ENCODE measurements at regions not wholly inside any gene's neighbourhood (a gene's known extent, or its start where the extent isn't known, plus 50 kb on each side); places are given as distances from the start of the nearest gene placed in this dataset.

GRCh38 chr15:59924812-59925522, 79.1 kb upstream of the FOXB1 start:
- WGBS (ENCODE audit: insufficient coverage), result no CpG with 5 or more reads among the region's 8 CpGs

GRCh38 chr15:59924096-59924495, 80.0 kb upstream of the FOXB1 start:
- ATAC-seq (ENCODE audit: low read depth) (no peak), DNase-seq (no peak)
- intact Hi-C loops (cut with micrococcal nuclease), result no loop called here
- Histone ChIP-seq H3K79me2 (ENCODE audit: control insufficient read depth, insufficient read depth, low read length) (no peaks in the 10 kb centered on the region), H3K4me2 (replicated peaks; ENCODE audit: low read depth, low read length, poor library complexity, severe bottlenecking) (no peak overlapping the region), H3K4me3 (ENCODE audit: control extremely low read depth in 1 of 5, extremely low read depth in 1 of 5, insufficient read depth in 1 of 5, low read depth in 2 of 5, low read length in 4 of 5) (no peak overlapping the region), H3K9me3 (ENCODE audit: control extremely low read depth in 1 of 3, control insufficient read depth in 2 of 3, insufficient read depth in 1 of 3, low read length in 2 of 3) (peaks cover 0 to 1% (median 0%) of the 10 kb centered on the region in 3 donors), H2AFZ (ENCODE audit: insufficient read depth, low read depth, low read length, poor library complexity, severe bottlenecking) (no peak overlapping the region), H3K36me3 (replicated peaks in 1 of 2; ENCODE audit: control extremely low read depth in 1 of 2, control insufficient read depth in 1 of 2, extremely low read depth in 1 of 2, insufficient read depth in 2 of 2, low read length in 1 of 2) (no peaks in the 10 kb centered on the region), H3K27me3 (replicated peaks in 1 of 4; ENCODE audit: control extremely low read depth in 1 of 4, control insufficient read depth in 3 of 4, insufficient read depth in 4 of 4, low read length in 3 of 4) (no peaks in the 10 kb centered on the region), H3K4me1 (ENCODE audit: control insufficient read depth in 2 of 2, insufficient read depth in 2 of 2, low read length in 2 of 2) (no peaks in the 10 kb centered on the region), H3K9ac (ENCODE audit: low read length) (no peak overlapping the region), H4K20me1 (ENCODE audit: control insufficient read depth, insufficient read depth, low read length, poor library complexity, severe bottlenecking) (no peaks in the 10 kb centered on the region), H3K27ac (ENCODE audit: low read length in 2 of 2) (no peak overlapping the region)
- Mint-ChIP-seq H3K27me3 (peaks cover 22% of the 10 kb centered on the region), H3K9me3 (ENCODE audit: insufficient read depth) (no peaks in the 10 kb centered on the region), H3K27ac (no peak overlapping the region), H3K4me1 (no peaks in the 10 kb centered on the region), H3K4me3 (no peak overlapping the region)
- CTCF ChIA-PET, result no interaction called here
- POLR2A ChIA-PET, result no interaction called here
- 100% methylated on average over 2 of the region's 6 CpGs for WGBS (ENCODE audit: insufficient coverage)
- TF ChIP-seq EZH2 (IDR thresholded peaks at IDR 0.05; ENCODE audit: borderline replicate concordance, insufficient read depth, low read depth, low read length, poor library complexity, severe bottlenecking) (no peak), CTCF (IDR thresholded peaks at IDR 0.05) (no peak)

More at GRCh38 chr15:59924812-59925522, 79.1 kb upstream of the FOXB1 start:
- no peaks in the 10 kb centered on the region for H4K20me1 ChIP-seq (ENCODE audit: control insufficient read depth, insufficient read depth, low read length, poor library complexity, severe bottlenecking)
- no peak for DNase-seq
- no peak overlapping the region for H3K27ac ChIP-seq (ENCODE audit: low read length in 2 of 2)
- no peak overlapping the region for H3K9ac ChIP-seq (ENCODE audit: low read length)
- no peaks in the 10 kb centered on the region for H3K4me1 Mint-ChIP-seq
- H2AFZ ChIP-seq (ENCODE audit: insufficient read depth, low read depth, low read length, poor library complexity, severe bottlenecking), result no peak overlapping the region
- CTCF ChIA-PET, result no interaction called here
- H3K4me3 ChIP-seq (ENCODE audit: control extremely low read depth in 1 of 5, extremely low read depth in 1 of 5, insufficient read depth in 1 of 5, low read depth in 2 of 5, low read length in 4 of 5), result no peak overlapping the region
- no peaks in the 10 kb centered on the region for H3K4me1 ChIP-seq (ENCODE audit: control insufficient read depth in 2 of 2, insufficient read depth in 2 of 2, low read length in 2 of 2)
- no peaks in the 10 kb centered on the region for H3K36me3 ChIP-seq (replicated peaks in 1 of 2; ENCODE audit: control extremely low read depth in 1 of 2, control insufficient read depth in 1 of 2, extremely low read depth in 1 of 2, insufficient read depth in 2 of 2, low read length in 1 of 2)
- H3K79me2 ChIP-seq (ENCODE audit: control insufficient read depth, insufficient read depth, low read length), result no peaks in the 10 kb centered on the region
- no peaks in the 10 kb centered on the region for H3K9me3 Mint-ChIP-seq (ENCODE audit: insufficient read depth)
- TF ChIP-seq EZH2 (IDR thresholded peaks at IDR 0.05; ENCODE audit: borderline replicate concordance, insufficient read depth, low read depth, low read length, poor library complexity, severe bottlenecking) (no peak), CTCF (IDR thresholded peaks at IDR 0.05) (no peak)
- peaks cover 22% of the 10 kb centered on the region for H3K27me3 Mint-ChIP-seq
- POLR2A ChIA-PET, result no interaction called here
- intact Hi-C loops (cut with micrococcal nuclease), result no loop called here
- H3K27me3 ChIP-seq (replicated peaks in 1 of 4; ENCODE audit: control extremely low read depth in 1 of 4, control insufficient read depth in 3 of 4, insufficient read depth in 4 of 4, low read length in 3 of 4), result no peaks in the 10 kb centered on the region
- no peak overlapping the region for H3K27ac Mint-ChIP-seq
- no peak overlapping the region for H3K4me3 Mint-ChIP-seq
- peaks cover 0 to 1% (median 0%) of the 10 kb centered on the region in 3 donors for H3K9me3 ChIP-seq (ENCODE audit: control extremely low read depth in 1 of 3, control insufficient read depth in 2 of 3, insufficient read depth in 1 of 3, low read length in 2 of 3)
- no peak overlapping the region for H3K4me2 ChIP-seq (replicated peaks; ENCODE audit: low read depth, low read length, poor library complexity, severe bottlenecking)
- no peak for ATAC-seq (ENCODE audit: low read depth)
